GM12872 (cell line): ENCODE measurements at regions not wholly inside any gene's neighbourhood (a gene's known extent, or its start where the extent isn't known, plus 50 kb on each side); places are given as distances from the start of the nearest gene placed in this dataset.

Experiments
- TF ChIP-seq, protein P1 (sequence below): IDR thresholded peaks from 3 replicates; pipeline ENCODE4 v1.5.1; 2011; ENCODE audit warnings: low read depth, mild to moderate bottlenecking, low read length, moderate library complexity; ENCODE audit not compliant: insufficient read depth

DNA sequence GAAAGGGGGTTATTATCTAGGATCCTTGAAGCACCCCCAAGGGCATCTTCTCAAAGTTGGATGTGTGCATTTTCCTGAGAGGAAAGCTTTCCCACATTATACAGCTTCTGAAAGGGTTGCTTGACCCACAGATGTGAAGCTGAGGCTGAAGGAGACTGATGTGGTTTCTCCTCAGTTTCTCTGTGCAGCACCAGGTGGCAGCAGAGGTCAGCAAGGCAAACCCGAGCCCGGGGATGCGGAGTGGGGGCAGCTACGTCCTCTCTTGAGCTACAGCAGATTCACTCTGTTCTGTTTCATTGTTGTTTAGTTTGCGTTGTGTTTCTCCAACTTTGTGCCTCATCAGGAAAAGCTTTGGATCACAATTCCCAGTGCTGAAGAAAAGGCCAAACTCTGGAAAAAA, 183.7 kb downstream of the OR4F29 start:
- TF ChIP-seq, protein P1, sequence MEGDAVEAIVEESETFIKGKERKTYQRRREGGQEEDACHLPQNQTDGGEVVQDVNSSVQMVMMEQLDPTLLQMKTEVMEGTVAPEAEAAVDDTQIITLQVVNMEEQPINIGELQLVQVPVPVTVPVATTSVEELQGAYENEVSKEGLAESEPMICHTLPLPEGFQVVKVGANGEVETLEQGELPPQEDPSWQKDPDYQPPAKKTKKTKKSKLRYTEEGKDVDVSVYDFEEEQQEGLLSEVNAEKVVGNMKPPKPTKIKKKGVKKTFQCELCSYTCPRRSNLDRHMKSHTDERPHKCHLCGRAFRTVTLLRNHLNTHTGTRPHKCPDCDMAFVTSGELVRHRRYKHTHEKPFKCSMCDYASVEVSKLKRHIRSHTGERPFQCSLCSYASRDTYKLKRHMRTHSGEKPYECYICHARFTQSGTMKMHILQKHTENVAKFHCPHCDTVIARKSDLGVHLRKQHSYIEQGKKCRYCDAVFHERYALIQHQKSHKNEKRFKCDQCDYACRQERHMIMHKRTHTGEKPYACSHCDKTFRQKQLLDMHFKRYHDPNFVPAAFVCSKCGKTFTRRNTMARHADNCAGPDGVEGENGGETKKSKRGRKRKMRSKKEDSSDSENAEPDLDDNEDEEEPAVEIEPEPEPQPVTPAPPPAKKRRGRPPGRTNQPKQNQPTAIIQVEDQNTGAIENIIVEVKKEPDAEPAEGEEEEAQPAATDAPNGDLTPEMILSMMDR = peak; percentile 48
